GM19324 (cell line): ENCODE measurements at regions not wholly inside any gene's neighbourhood (a gene's known extent, or its start where the extent isn't known, plus 50 kb on each side); places are given as distances from the start of the nearest gene placed in this dataset.

Experiments used
- ATAC-seq: cut with Tn5 transposase; IDR thresholded peaks from one replicate; pipeline ENCODE4 v1.9.1; 2021; ENCODE audit warnings: mild to moderate bottlenecking, moderate library complexity; ENCODE audit not compliant: unreplicated experiment, low FRiP score

GRCh38 chr2:204104811-204105210 lies 168.2 kb downstream of the ICOS start:
- ATAC-seq = no peak

- ATAC-seq = no peak
Observed at GRCh38 chr2:204108330-204108751, 171.8 kb downstream of the ICOS start.

- no peak for ATAC-seq
Observed at GRCh38 chr2:204108781-204109295, 172.3 kb downstream of the ICOS start.

GRCh38 chr2:204109681-204110080 lies 173.1 kb downstream of the ICOS start:
- ATAC-seq = no peak

GRCh38 chr2:204110338-204110741 lies 173.8 kb downstream of the ICOS start:
- ATAC-seq = peak; percentile 84

GRCh38 chr2:204110751-204111516 lies 174.4 kb downstream of the ICOS start:
- no peak for ATAC-seq

- ATAC-seq = no peak
Observed at GRCh38 chr2:204112084-204112770, 175.7 kb downstream of the ICOS start.

- no peak for ATAC-seq
Observed at GRCh38 chr2:204114295-204115136, 178.0 kb downstream of the ICOS start.

- no peak for ATAC-seq
Observed at GRCh38 chr2:204115137-204116056, 178.8 kb downstream of the ICOS start.

- ATAC-seq = no peak
Observed at GRCh38 chr2:204116159-204116792, 179.7 kb downstream of the ICOS start.

- no peak for ATAC-seq
Observed at GRCh38 chr2:204122425-204122824, 185.9 kb downstream of the ICOS start.

GRCh38 chr2:204124140-204124750 lies 187.7 kb downstream of the ICOS start:
- ATAC-seq = no peak

- ATAC-seq = no peak
Observed at GRCh38 chr2:204126705-204127104, 190.1 kb downstream of the ICOS start.

- ATAC-seq = no peak
Observed at GRCh38 chr2:204127238-204127637, 190.7 kb downstream of the ICOS start.

GRCh38 chr2:204129591-204130294 lies 193.2 kb downstream of the ICOS start:
- ATAC-seq = no peak

- no peak for ATAC-seq
Observed at GRCh38 chr2:204131621-204132020, 195.1 kb downstream of the ICOS start.

- ATAC-seq = no peak
Observed at GRCh38 chr2:204133476-204133875, 196.9 kb downstream of the ICOS start.

GRCh38 chr2:204134421-204134820 lies 197.9 kb downstream of the ICOS start:
- no peak for ATAC-seq
